K562 (cell line): ENCODE measurements at regions not wholly inside any gene's neighbourhood (a gene's known extent, or its start where the extent isn't known, plus 50 kb on each side); places are given as distances from the start of the nearest gene placed in this dataset.

ENCODE experiments used
- CREB3L1 ChIP-seq: fragments of 450-650 bp; IDR thresholded peaks from 2 replicates; pipeline ENCODE4 v1.6.1; 2014; ENCODE audit warnings: low read depth, mild to moderate bottlenecking, moderate library complexity, borderline replicate concordance
- MGA ChIP-seq: fragments of 450-650 bp; IDR thresholded peaks from 2 replicates; pipeline ENCODE4 v1.6.1; 2016; ENCODE audit warnings: mild to moderate bottlenecking, moderate library complexity
- MYBL2 ChIP-seq, 2 experiments: fragments of 450-650 bp in 1 of 2; sonication (generic) in 1 of 2; formaldehyde crosslinking in 1 of 2; IDR thresholded peaks; 2 replicates each; pipeline versions ENCODE4 v1.6.1 to v1.8.1; 2017 to 2022; ENCODE audit warnings: borderline replicate concordance in 1 of 2, inconsistent platforms in 1 of 2, low read depth in 1 of 2, mild to moderate bottlenecking in 1 of 2, missing genetic modification reagents in 1 of 2, moderate library complexity in 1 of 2
- SMAD4 ChIP-seq: fragments of 250-450 bp; sonication (Bioruptor Pico); conservative IDR thresholded peaks from 2 replicates; pipeline ENCODE4 v1.8.0; 2021; ENCODE audit warnings: inconsistent platforms, mild to moderate bottlenecking, moderate library complexity
- XRCC4 ChIP-seq: IDR thresholded peaks from one replicate; pipeline ENCODE4 v1.6.1; 2011; ENCODE audit not compliant: insufficient read depth, insufficient read length; ENCODE audit errors: extremely low read depth

- TF ChIP-seq MGA = no peak
- no peak for TF ChIP-seq SMAD4
- TF ChIP-seq CREB3L1 = no peak
- TF ChIP-seq XRCC4 = no peak
- TF ChIP-seq MYBL2 (IDR thresholded peaks at IDR 0.05; ENCODE audit: low read depth) = no peak
- no peak for TF ChIP-seq MYBL2 (CRISPR knock-in tag; IDR thresholded peaks at IDR 0.05; ENCODE audit: borderline replicate concordance)
Measured at GRCh38 chr2:771538-771937, 94.3 kb upstream of the TMEM18 start (continued).
